KMS-11 (cell line): ENCODE measurements at regions not wholly inside any gene's neighbourhood (a gene's known extent, or its start where the extent isn't known, plus 50 kb on each side); places are given as distances from the start of the nearest gene placed in this dataset.
"Not testable (repeated sequence)": the region's sequence is repeated elsewhere in the genome, so short reads cannot be mapped to it uniquely, and the experiment has no call there.

ENCODE experiments used
- H2AFZ ChIP-seq: fragments of 200-600 bp; sonication (generic); 2 replicates; pipeline ENCODE4 v1.6.1; 2016; ENCODE audit warnings: antibody characterized with exemption, mixed run types, low read depth
- H3K27ac ChIP-seq: fragments of 200-600 bp; sonication (generic); 2 replicates; pipeline ENCODE4 v1.6.1; 2016; ENCODE audit warnings: mild to moderate bottlenecking, mixed run types
- H3K27me3 ChIP-seq: fragments of 200-600 bp; sonication (generic); 2 replicates; pipeline ENCODE4 v1.6.1; 2017; ENCODE audit warnings: mild to moderate bottlenecking, low read depth, mixed run types, moderate library complexity; ENCODE audit not compliant: insufficient read depth
- H3K36me3 ChIP-seq: fragments of 200-600 bp; sonication (generic); 2 replicates; pipeline ENCODE4 v1.6.1; 2017; ENCODE audit warnings: mild to moderate bottlenecking, mixed run types; ENCODE audit not compliant: insufficient read depth
- H3K4me1 ChIP-seq: fragments of 200-600 bp; sonication (generic); 2 replicates; pipeline ENCODE4 v1.6.1; 2016; ENCODE audit warnings: mild to moderate bottlenecking, low read depth, mixed run types; ENCODE audit not compliant: poor library complexity, severe bottlenecking
- H3K4me2 ChIP-seq: fragments of 200-600 bp; sonication (generic); 2 replicates; pipeline ENCODE4 v1.7.0; 2016; ENCODE audit warnings: mild to moderate bottlenecking, mixed run types
- H3K4me3 ChIP-seq: fragments of 200-600 bp; sonication (generic); IDR thresholded peaks from 2 replicates; pipeline ENCODE4 v1.6.1; 2017; ENCODE audit warnings: low read depth, low read length, mixed read lengths; ENCODE audit not compliant: insufficient read depth
- H3K79me2 ChIP-seq: fragments of 200-600 bp; sonication (generic); 2 replicates; pipeline ENCODE4 v1.6.1; 2016; ENCODE audit warnings: low read depth, mixed run types; ENCODE audit not compliant: insufficient read depth
- H3K9ac ChIP-seq: fragments of 200-600 bp; sonication (generic); 2 replicates; pipeline ENCODE4 v1.6.1; 2016; ENCODE audit warnings: mild to moderate bottlenecking, mixed run types
- H4K20me1 ChIP-seq: fragments of 200-600 bp; sonication (generic); 2 replicates; pipeline ENCODE4 v1.6.1; 2016; ENCODE audit warnings: mild to moderate bottlenecking, mixed run types; ENCODE audit not compliant: insufficient read depth
- CTCF ChIP-seq: fragments of 200-600 bp; sonication (generic); conservative IDR thresholded peaks from 2 replicates; pipeline ENCODE4 v1.6.1; 2017; ENCODE audit warnings: low read depth, mild to moderate bottlenecking, antibody characterized with exemption, low read length, moderate library complexity, mixed read lengths

- Histone ChIP-seq H3K4me3 (no peak overlapping the region), H3K4me1 (no peaks in the 10 kb centered on the region), H3K36me3 (no peaks in the 10 kb centered on the region), H3K27me3 (no peaks in the 10 kb centered on the region), H3K4me2 (no peak overlapping the region), H3K9ac (no peak overlapping the region), H3K27ac (no peak overlapping the region), H2AFZ (no peak overlapping the region), H4K20me1 (no peaks in the 10 kb centered on the region), H3K79me2 (no peaks in the 10 kb centered on the region)
- no peak for TF ChIP-seq CTCF
These were observed 166.4 kb upstream of the FANCL start for GRCh38 chr2:58407487-58407886.

GRCh38 chr2:58405341-58405740 is 164.2 kb upstream of the FANCL start:
- H3K4me1 ChIP-seq = no peaks in the 10 kb centered on the region
- no peak overlapping the region for H2AFZ ChIP-seq
- no peaks in the 10 kb centered on the region for H3K79me2 ChIP-seq
- no peaks in the 10 kb centered on the region for H4K20me1 ChIP-seq
- H3K4me2 ChIP-seq = no peak overlapping the region
- no peak for TF ChIP-seq CTCF
- H3K9ac ChIP-seq = no peak overlapping the region
- H3K4me3 ChIP-seq = no peak overlapping the region
- H3K27ac ChIP-seq = no peak overlapping the region
- no peaks in the 10 kb centered on the region for H3K27me3 ChIP-seq
- no peaks in the 10 kb centered on the region for H3K36me3 ChIP-seq

GRCh38 chr2:58401936-58402335 is 160.8 kb upstream of the FANCL start:
- Histone ChIP-seq H3K36me3 (no peaks in the 10 kb centered on the region), H4K20me1 (no peaks in the 10 kb centered on the region), H3K4me3 (no peak overlapping the region), H3K27ac (no peak overlapping the region), H3K79me2 (no peaks in the 10 kb centered on the region), H3K9ac (no peak overlapping the region), H3K4me1 (no peaks in the 10 kb centered on the region), H3K27me3 (no peaks in the 10 kb centered on the region), H3K4me2 (no peak overlapping the region), H2AFZ (no peak overlapping the region)
- no peak for TF ChIP-seq CTCF

GRCh38 chr2:58398406-58398805 is 157.3 kb upstream of the FANCL start:
- Histone ChIP-seq H2AFZ (no peak overlapping the region), H3K27ac (no peak overlapping the region), H3K4me1 (no peaks in the 10 kb centered on the region), H3K27me3 (no peaks in the 10 kb centered on the region), H3K4me2 (no peak overlapping the region), H3K9ac (no peak overlapping the region), H3K79me2 (no peaks in the 10 kb centered on the region), H3K36me3 (no peaks in the 10 kb centered on the region), H3K4me3 (no peak overlapping the region), H4K20me1 (no peaks in the 10 kb centered on the region)
- TF ChIP-seq CTCF = no peak

- Histone ChIP-seq H3K4me3 (no peak overlapping the region), H3K9ac (no peak overlapping the region), H3K27me3 (no peaks in the 10 kb centered on the region), H3K4me1 (no peaks in the 10 kb centered on the region), H3K27ac (no peak overlapping the region), H3K36me3 (no peaks in the 10 kb centered on the region), H3K4me2 (no peak overlapping the region), H3K79me2 (no peaks in the 10 kb centered on the region), H4K20me1 (no peaks in the 10 kb centered on the region), H2AFZ (no peak overlapping the region)
- TF ChIP-seq CTCF = no peak
These were observed 146.6 kb upstream of the FANCL start for GRCh38 chr2:58387701-58388100.

GRCh38 chr2:58386904-58387303 is 145.8 kb upstream of the FANCL start:
- H4K20me1 ChIP-seq, H3K4me2 ChIP-seq, H3K4me3 ChIP-seq, H3K9ac ChIP-seq, H3K27me3 ChIP-seq, H3K27ac ChIP-seq, H3K36me3 ChIP-seq, H2AFZ ChIP-seq, H3K4me1 ChIP-seq, H3K79me2 ChIP-seq: not testable (repeated sequence)
